Suppressor macrophage treated with lipopolysaccharide for 4 hours (primary cell): ENCODE measurements at regions not wholly inside any gene's neighbourhood (a gene's known extent, or its start where the extent isn't known, plus 50 kb on each side); places are given as distances from the start of the nearest gene placed in this dataset.
A peak's percentile ranks its signal among the peaks of the same experiment; 100 is the strongest.

Experiments
- DNase-seq: peaks from one replicate; pipeline ENCODE4 v3.0.0-alpha.2; 2020

GRCh38 chr5:109917154-109917546 lies 227.4 kb downstream of the MAN2A1 start:
- no peak for DNase-seq

GRCh38 chr5:109917966-109918365 lies 228.2 kb downstream of the MAN2A1 start:
- no peak for DNase-seq

- DNase-seq, result no peak
Observed at GRCh38 chr5:109920736-109921135, 231.0 kb downstream of the MAN2A1 start.

GRCh38 chr5:109921735-109922380 lies 232.1 kb downstream of the MAN2A1 start:
- DNase-seq, result no peak

- DNase-seq, result no peak
Observed at GRCh38 chr5:109922381-109922995, 232.8 kb downstream of the MAN2A1 start.

GRCh38 chr5:109923205-109923604 lies 233.5 kb downstream of the MAN2A1 start:
- no peak for DNase-seq

- no peak for DNase-seq
Observed at GRCh38 chr5:109924237-109925107, 234.7 kb downstream of the MAN2A1 start.

- no peak for DNase-seq
Observed at GRCh38 chr5:109927639-109928038, 237.9 kb downstream of the MAN2A1 start.

GRCh38 chr5:109928046-109928445 lies 238.3 kb downstream of the MAN2A1 start:
- DNase-seq, result no peak

GRCh38 chr5:109928811-109929210 lies 239.1 kb downstream of the MAN2A1 start:
- DNase-seq, result no peak

GRCh38 chr5:109929376-109929775 lies 239.6 kb downstream of the MAN2A1 start:
- no peak for DNase-seq

GRCh38 chr5:109929911-109930310 lies 240.2 kb downstream of the MAN2A1 start:
- DNase-seq, result no peak

GRCh38 chr5:109931049-109931780 lies 241.5 kb downstream of the MAN2A1 start:
- DNase-seq, result no peak

GRCh38 chr5:109935833-109936490 lies 246.2 kb downstream of the MAN2A1 start:
- DNase-seq, result peak; percentile 4

- no peak for DNase-seq
Observed at GRCh38 chr5:109936996-109937395, 247.3 kb downstream of the MAN2A1 start.

GRCh38 chr5:109937951-109938350 lies 248.2 kb downstream of the MAN2A1 start:
- DNase-seq, result no peak

- DNase-seq, result no peak
Observed at GRCh38 chr5:109938453-109938852, 248.7 kb downstream of the MAN2A1 start.

- DNase-seq, result peak; percentile 40
Observed at GRCh38 chr5:109939116-109939682, 249.5 kb downstream of the MAN2A1 start.

- no peak for DNase-seq
Observed at GRCh38 chr5:109942646-109943045, 252.9 kb downstream of the MAN2A1 start.

- DNase-seq, result no peak
Observed at GRCh38 chr5:109943701-109944235, 254.0 kb downstream of the MAN2A1 start.

- no peak for DNase-seq
Observed at GRCh38 chr5:109944461-109944860, 254.7 kb downstream of the MAN2A1 start.

GRCh38 chr5:109945097-109945678 lies 255.5 kb downstream of the MAN2A1 start:
- no peak for DNase-seq
